ENCODE measurements at regions not wholly inside any gene's neighbourhood (a gene's known extent, or its start where the extent isn't known, plus 50 kb on each side); places are given as distances from the start of the nearest gene placed in this dataset.

GRCh38 chr9:82271106-82271561 lies 282.6 kb downstream of the SPATA31D1 start:
- H3K27me3 ChIP-seq, result no peaks in the 10 kb centered on the region
- H3K4me1 ChIP-seq, result no peaks in the 10 kb centered on the region
- no peaks in the 10 kb centered on the region for H3K36me3 ChIP-seq
- H3K9ac ChIP-seq (ENCODE audit: low read depth in 2 of 2, low read length in 2 of 2), result no peak overlapping the region
- TF ChIP-seq, protein P1, sequence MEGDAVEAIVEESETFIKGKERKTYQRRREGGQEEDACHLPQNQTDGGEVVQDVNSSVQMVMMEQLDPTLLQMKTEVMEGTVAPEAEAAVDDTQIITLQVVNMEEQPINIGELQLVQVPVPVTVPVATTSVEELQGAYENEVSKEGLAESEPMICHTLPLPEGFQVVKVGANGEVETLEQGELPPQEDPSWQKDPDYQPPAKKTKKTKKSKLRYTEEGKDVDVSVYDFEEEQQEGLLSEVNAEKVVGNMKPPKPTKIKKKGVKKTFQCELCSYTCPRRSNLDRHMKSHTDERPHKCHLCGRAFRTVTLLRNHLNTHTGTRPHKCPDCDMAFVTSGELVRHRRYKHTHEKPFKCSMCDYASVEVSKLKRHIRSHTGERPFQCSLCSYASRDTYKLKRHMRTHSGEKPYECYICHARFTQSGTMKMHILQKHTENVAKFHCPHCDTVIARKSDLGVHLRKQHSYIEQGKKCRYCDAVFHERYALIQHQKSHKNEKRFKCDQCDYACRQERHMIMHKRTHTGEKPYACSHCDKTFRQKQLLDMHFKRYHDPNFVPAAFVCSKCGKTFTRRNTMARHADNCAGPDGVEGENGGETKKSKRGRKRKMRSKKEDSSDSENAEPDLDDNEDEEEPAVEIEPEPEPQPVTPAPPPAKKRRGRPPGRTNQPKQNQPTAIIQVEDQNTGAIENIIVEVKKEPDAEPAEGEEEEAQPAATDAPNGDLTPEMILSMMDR (IDR thresholded peaks at IDR 0.05), result no peak
- no peak overlapping the region for H3K27ac ChIP-seq
- H3K9me3 ChIP-seq, result no peaks in the 10 kb centered on the region
- no peak for DNase-seq
- intact Hi-C loops (cut with DNase I), result no loop called here
- no peak overlapping the region for H3K4me3 ChIP-seq

- H3K27me3 ChIP-seq, result no peaks in the 10 kb centered on the region
- intact Hi-C loops (cut with DNase I), result no loop called here
- no peak overlapping the region for H3K27ac ChIP-seq
- H3K9me3 ChIP-seq, result no peaks in the 10 kb centered on the region
- TF ChIP-seq, protein P1 (IDR thresholded peaks at IDR 0.05), result no peak
- H3K4me3 ChIP-seq, result no peak overlapping the region
- no peaks in the 10 kb centered on the region for H3K4me1 ChIP-seq
- DNase-seq, result no peak
- no peaks in the 10 kb centered on the region for H3K36me3 ChIP-seq
- H3K9ac ChIP-seq (ENCODE audit: low read depth in 2 of 2, low read length in 2 of 2), result no peak overlapping the region
These were observed 284.5 kb downstream of the SPATA31D1 start for GRCh38 chr9:82273121-82273520.

DNA sequence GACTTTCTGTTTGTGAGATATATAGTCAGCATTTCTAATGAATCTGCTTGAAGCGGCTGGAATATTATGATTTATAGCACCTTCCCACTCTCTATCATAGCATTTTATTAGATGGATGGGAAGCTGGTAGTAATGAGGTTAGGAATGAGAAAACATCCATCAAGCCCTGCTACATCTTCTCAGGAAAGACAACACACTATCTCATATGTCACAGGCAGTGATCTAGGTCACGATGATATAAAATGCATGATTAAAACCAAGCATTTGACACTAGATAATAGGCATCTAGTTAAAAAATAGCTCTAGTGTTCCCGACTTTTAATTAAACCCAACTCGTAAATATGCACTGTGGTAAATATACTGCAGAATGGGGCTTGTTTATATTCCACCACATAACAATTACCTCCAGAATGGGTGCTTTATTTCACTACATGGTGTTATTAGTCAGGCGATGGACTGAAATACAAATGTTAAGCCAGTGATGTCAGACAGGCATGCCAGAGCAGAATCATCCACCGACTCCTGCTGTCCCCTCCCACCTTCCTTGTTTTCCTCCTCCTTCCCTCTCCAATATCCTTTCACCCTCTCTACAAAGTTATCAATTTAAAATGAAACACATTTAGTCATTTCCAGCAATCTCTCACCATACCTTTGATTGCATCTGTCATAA lies 286.8 kb downstream of the SPATA31D1 start:
- Histone ChIP-seq H3K27me3 (no peaks in the 10 kb centered on the region), H3K9ac (ENCODE audit: low read depth in 2 of 2, low read length in 2 of 2) (no peak overlapping the region), H3K4me3 (no peak overlapping the region), H3K27ac (no peak overlapping the region), H3K9me3 (no peaks in the 10 kb centered on the region), H3K36me3 (no peaks in the 10 kb centered on the region), H3K4me1 (no peaks in the 10 kb centered on the region)
- intact Hi-C loops (cut with DNase I), result no loop called here
- DNase-seq, result no peak
- TF ChIP-seq, protein P1 (IDR thresholded peaks at IDR 0.05), result no peak

- intact Hi-C loops (cut with DNase I), result no loop called here
- no peaks in the 10 kb centered on the region for H3K36me3 ChIP-seq
- no peak overlapping the region for H3K4me3 ChIP-seq
- no peak for DNase-seq
- no peak overlapping the region for H3K9ac ChIP-seq (ENCODE audit: low read depth in 2 of 2, low read length in 2 of 2)
- no peaks in the 10 kb centered on the region for H3K4me1 ChIP-seq
- TF ChIP-seq, protein P1 (IDR thresholded peaks at IDR 0.05), result no peak
- no peak overlapping the region for H3K27ac ChIP-seq
- H3K9me3 ChIP-seq, result no peaks in the 10 kb centered on the region
- no peaks in the 10 kb centered on the region for H3K27me3 ChIP-seq
These were observed 292.5 kb downstream of the SPATA31D1 start for GRCh38 chr9:82281066-82281465.

DNA sequence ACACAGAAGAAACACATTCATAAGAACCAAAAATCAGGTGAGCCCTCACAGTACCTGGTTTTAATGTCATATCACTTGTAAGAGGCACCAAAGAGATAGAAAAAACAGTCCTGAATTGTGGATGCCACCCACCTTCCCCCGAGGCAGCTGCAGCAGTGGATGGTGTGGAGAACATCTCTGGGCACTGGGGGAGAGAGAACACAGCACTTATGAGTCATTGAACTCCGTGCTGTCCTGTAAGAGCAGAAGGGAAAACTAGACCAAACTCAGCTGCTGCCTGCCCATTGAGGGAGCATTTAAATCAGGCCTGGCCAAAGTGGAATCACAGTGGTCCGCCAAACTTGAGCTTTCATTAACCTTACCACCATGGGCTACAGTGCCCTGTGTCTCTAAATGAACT lies 296.2 kb downstream of the SPATA31D1 start:
- Histone ChIP-seq H3K27ac (no peak overlapping the region), H3K27me3 (no peaks in the 10 kb centered on the region), H3K9me3 (no peaks in the 10 kb centered on the region), H3K4me3 (no peak overlapping the region), H3K9ac (ENCODE audit: low read depth in 2 of 2, low read length in 2 of 2) (no peak overlapping the region), H3K36me3 (no peaks in the 10 kb centered on the region), H3K4me1 (no peaks in the 10 kb centered on the region)
- DNase-seq, result no peak
- intact Hi-C loops (cut with DNase I), result no loop called here
- TF ChIP-seq, protein P1 (IDR thresholded peaks at IDR 0.05), result no peak

Data from colonic mucosa (tissue), 4 donors.